OCI-LY7 (cell line): ENCODE measurements at regions not wholly inside any gene's neighbourhood (a gene's known extent, or its start where the extent isn't known, plus 50 kb on each side); places are given as distances from the start of the nearest gene placed in this dataset.

ENCODE experiments used
- CTCF ChIP-seq: fragments of 200-600 bp; sonication (generic); conservative IDR thresholded peaks from 2 replicates; pipeline ENCODE4 v1.5.1; 2014; ENCODE audit warnings: mild to moderate bottlenecking, antibody characterized with exemption, low read length, moderate library complexity, mixed read lengths
- EZH2phosphoT487 ChIP-seq: fragments of 200-600 bp; sonication (generic); IDR thresholded peaks from 2 replicates; pipeline ENCODE4 v1.6.1; 2018; ENCODE audit warnings: low read depth, borderline replicate concordance, mild to moderate bottlenecking, mixed run types, antibody characterized with exemption, low read length, moderate library complexity, mixed read lengths

DNA sequence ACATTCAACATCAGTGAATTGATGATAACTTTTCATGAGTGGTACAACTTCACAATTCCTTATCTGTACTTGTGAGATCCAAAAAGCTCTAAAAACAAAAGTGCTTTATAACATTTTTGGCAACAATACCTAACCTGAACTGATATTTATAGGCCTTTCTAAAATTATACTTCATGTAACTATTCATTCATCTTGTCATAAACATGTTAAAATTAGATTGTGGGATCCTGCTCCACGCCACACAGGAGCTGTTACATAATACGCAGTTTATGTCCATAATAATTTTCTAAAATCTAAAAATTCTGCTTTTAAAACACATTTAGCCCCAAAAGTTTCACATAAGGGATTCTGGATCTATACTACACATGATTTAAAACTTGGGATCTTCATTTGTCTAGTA lies 908.5 kb upstream of the CHAC2 start:
- no peak for TF ChIP-seq CTCF
- no peak for TF ChIP-seq EZH2phosphoT487
